DMS53 treated with DMSO at 0.1 percent for 48 hours (cell line): ENCODE measurements at regions not wholly inside any gene's neighbourhood (a gene's known extent, or its start where the extent isn't known, plus 50 kb on each side); places are given as distances from the start of the nearest gene placed in this dataset.

ENCODE experiments used
- DNase-seq: peaks from one replicate; lab custom pipeline; 2025; ENCODE audit not compliant: unreplicated experiment; lab: John Stamatoyannopoulos, UW

DNA sequence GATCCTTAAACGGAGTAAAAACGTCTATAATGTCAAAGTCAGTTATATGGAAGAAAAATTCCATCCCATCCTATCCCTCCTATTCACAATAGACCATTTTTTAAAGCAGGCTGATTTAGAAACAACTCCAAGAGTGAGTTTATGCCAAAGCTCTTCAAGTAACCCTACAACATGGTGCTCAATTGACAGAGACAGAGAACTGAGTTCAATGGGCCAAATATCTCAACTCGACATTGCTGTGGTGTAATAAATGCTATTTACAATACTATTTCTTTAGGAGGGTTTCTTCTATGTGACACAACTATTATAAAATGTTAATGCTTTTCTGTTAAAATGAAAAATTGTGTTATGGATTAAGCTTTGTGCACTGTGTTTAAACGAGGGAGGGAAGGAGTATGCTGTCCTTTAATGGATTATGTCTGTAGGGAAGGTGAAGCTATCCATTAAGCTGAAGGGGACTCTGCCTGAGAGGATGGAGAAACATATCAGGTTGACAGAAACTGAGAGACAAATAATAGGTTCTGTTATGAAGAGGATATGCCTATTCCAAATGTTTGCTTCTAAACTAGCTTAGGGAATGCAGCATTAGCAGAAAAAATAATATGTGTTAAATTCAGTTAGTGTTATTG lies 362.5 kb upstream of the CHRM3 start:
- DNase-seq: no peak

DNA sequence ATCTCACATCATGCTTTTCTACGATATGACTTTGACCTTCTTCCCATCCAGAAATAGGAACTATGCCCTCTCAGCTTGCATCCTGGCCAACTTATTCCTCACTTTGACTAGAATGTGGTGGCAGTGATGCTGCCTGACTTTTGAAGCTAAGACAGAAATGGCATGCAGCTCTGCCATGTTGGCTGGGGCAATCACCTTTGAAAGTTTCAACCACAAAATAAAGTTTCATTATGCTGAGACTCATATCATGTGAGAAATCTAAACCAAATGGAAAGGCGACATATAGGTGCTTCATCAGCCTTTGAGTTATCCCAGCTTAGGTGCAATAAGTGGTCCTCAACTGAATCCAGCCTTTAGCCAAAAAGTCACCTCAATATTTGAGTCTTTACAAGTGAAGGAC lies 370.0 kb upstream of the CHRM3 start:
- DNase-seq: no peak

DNA sequence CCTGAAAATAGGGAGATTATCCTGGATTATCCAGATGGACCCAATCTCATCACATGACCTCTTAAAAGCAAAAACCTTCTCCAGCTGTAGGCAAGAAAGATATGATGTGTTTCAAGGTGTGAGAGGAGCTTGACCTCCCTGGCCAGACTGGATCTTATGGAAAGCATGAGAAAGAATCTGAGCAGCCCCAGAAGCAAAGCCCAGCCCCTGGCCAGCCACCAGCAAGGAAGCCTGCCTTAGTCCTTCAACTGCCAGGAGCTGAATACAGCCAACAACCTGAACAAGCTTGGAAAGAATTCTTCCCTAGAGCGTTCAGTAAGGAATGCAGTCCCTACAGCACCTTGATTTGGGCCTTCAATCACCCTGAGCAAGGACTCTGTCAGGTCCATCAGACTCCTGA lies 375.0 kb upstream of the CHRM3 start:
- DNase-seq: no peak

DNA sequence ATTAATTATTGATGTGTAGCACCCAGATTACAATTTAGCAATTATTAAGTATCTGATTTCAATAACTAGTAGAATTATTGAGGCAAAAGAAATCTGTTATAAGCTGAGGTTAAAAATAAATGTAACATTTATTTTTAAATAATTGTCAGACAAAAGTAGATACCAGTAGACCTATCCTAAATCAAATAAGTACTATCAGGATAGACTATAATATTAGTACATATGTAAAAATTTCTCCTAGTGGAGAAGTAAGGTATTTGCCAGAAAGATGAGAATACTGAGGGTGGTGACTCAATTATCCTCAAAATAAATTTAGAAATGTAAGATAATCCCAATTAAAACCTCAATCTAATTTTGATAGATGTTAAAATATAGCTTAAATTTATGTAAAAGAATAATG lies 377.8 kb upstream of the CHRM3 start:
- DNase-seq: no peak

DNA sequence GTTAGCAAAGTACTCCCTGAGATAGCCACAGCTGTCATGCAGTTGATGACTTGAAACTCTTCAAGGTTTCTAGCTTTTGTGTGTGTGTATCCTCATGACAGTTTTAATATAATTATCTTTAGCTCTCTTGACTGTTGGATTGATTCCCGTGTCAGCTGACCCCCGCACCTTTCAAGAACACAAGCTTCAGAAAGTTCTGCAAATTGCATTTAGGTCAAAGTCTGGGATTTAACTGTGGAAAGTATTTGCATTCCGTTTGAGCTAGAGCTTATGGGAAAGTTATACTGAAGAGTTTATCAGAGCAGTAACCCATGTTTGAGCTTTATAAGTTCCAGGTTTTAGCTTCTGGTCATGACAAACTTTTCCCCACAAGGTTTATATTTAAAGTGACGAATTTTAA lies 380.1 kb upstream of the CHRM3 start:
- DNase-seq: no peak

DNA sequence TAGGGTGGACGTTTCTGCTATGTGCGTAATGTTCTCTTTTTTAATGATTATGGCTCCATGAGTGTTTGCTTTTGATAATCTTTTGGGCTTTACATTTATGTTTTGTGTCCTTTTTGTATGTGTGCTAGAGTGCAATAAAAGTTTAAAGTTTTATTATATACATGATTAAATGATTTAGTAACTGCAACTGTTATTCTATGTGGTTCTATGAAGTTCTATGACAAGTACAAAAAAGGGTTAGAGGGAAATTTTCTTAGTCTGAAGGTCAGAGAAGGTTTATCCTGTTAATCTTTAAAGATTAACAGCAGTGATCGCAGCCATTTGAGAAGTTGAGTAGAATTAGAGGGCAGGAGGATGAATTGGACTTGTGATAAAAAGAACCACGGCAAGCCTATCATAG lies 386.4 kb upstream of the CHRM3 start:
- DNase-seq: no peak

DNA sequence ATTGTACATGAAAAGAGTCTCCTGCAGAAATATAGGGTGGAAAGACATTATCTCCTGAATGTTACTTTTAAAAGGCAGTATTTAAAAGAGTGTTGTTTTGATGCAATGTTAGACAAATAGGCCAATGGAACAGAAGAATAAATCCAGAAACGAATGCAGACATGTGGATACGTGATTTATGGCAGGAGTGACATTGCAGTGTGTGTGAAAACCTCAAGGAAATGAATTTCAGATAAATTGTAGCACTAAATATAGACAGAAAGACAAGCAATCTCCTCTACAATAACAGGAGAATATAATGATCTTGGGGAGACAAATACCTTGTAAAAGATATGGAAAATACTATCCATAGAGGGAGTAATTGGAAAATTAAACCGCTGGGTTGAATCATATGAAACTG lies 387.8 kb upstream of the CHRM3 start:
- no peak for DNase-seq

DNA sequence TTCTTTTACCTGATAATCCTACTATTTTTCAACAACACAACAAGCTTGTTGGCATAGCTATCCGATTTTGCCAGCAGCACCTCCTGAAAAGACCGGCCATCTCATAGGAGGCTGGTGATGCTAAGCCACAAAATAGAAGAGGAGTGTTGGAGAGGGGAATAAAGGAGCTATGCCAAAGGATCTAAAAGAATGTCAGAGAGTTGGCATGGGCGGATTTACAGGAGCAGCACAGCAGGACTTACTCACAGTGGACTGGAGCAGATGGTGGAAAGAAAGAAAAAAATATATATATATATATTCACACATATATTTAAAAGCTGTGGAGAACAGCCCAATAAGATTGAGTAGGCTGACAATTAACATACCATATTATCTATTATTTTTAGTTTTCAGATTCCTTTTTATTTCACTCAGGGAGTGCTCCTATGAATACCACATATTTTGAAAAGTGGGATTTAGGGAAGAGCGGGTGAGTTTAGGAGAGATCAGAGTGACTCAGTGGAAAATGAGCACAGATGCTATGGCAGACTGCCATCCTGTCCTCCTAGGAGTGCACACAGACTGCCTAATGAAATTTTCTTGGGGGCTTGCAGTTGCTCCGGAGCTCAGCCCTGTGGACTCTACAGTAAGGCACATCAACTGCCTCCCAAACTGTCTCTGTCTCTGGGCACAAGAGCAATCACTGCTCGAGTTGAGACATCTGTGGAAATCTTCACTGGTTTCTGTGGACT lies 394.4 kb upstream of the CHRM3 start:
- no peak for DNase-seq

DNA sequence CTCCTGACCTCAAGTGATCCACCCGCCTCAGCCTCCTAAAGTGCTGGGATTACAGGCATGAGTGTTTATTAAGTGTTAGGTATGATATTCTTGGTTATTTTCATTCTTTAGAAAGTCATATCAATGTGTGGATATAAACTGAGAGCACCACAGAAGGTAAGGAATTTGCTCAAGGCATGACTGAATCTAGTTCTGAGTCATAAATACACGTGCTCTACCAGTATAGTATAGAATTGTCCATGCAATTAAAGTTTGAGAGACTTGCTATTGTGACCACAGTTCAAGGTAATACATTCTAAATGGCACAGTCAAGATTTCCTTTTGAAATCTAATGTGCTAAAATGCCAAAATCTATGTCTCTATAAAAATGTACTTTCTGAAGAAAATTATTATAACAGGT lies 401.1 kb upstream of the CHRM3 start:
- DNase-seq: no peak

DNA sequence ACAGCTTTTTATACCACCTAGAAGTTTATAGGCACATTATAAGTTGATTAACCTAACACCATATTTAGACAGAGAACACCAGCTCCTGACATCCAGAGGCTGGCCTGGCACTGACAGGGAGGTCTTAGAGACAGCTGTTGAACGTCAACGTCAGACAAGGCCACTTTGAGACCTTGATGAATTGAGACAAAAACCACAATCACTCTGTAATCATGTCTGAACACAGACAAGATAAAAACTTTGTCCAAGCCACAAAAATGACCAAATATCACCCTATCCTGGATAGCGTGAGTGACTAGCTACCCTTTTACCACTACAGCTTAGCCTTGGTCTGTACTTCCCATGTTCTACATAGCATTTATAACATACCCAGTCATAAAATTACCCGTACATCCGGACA lies 403.6 kb upstream of the CHRM3 start:
- DNase-seq: no peak

DNA sequence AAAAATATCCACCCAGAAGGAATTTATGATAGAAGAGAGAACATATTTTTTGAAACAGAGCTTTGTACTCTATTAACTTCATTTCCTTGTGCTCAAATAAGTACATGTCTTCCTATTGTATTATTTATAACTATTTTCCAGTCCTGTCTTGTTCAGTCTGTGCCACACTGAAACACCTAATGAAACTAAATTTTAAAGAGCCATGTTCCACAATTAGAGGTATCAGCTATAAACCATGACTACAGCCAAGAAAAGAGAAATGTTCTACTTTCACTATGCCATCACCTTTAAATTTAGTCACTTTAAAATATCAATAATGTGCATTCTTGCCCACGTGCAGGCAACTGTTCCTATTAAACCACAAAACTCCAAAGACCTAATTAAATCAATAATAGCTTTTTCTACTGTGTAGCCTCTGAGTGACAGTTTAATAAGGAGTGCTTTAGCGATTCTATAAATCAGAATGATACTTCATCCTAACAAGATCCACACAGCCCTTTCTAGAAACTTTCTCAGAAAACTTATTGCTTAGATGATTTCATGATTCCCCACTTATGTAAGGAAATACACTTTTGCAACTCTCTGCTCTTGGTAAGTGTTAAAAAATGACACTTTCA lies 404.9 kb upstream of the CHRM3 start:
- DNase-seq: no peak

DNA sequence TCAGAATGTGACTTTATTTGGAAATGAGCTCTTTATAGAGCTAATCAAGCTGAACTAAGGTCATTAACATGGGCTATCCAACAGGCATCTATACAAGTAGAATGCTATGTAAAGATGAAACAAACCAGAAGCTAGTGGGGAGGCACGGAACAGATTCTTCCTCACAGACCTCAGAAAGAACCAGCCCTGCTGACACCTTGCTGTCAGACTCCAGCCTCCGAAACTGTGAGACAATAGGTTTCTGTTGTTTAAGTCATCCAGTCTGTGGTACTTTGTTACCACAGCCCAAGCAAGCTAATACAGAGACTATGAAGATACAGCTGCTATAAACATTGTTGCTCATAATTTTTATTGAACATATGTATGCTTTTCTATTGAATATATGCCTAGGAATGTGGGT lies 406.3 kb upstream of the CHRM3 start:
- no peak for DNase-seq

DNA sequence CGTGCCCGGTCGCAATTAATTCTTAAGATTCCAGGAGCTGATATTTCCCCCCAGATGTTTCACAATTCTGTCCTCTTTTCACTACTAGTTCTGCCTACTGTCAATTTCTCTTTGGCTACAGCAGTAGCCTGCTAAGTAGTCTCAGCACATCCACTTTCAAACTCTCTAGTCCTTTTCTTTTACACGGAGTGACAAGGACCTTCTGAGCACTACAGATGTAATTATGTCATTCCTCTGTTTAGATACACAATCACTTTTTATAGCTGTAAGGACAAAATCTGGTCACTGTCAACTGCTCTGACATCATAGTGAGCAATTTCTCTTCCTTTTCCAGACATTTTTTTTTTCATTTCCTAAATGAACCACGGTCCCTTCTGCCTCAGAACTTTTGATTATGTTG lies 421.7 kb upstream of the CHRM3 start:
- no peak for DNase-seq

DNA sequence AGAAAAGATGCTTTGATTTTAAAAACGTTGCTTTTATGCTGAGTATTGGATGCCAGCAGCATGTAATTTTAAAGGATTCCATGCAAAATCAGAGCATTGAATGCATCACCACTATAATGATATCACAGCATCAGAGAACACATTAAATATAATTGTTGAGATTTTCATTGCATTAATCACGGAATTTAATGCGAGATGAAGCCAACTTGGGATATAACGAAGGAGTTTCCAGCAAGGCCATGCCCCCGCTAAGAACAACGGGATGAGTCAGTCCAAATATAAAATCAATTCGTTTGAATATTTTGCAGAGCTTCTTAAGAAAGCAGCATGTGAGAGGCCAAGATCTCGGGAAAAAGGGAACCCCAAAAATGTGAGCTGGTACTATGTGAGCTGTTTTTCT lies 423.4 kb upstream of the CHRM3 start:
- no peak for DNase-seq

DNA sequence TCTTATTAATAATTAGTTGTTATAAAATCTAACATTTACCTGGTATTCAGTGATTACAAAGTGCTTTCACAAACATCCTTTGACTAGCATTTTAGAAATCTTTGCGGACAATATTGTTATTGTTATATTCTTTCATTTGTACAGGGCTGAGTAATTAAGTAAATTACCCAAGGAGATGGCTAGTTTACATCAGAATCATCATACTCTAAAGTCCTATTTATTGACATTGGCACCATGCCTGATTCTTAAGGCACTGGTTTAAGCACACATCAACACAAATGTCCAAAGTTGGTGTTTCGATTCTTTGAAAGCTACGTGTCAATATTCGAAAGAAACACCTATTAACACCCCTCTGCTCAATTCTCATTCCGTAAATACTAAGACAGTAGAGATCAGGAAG lies 424.6 kb upstream of the CHRM3 start:
- DNase-seq: no peak

DNA sequence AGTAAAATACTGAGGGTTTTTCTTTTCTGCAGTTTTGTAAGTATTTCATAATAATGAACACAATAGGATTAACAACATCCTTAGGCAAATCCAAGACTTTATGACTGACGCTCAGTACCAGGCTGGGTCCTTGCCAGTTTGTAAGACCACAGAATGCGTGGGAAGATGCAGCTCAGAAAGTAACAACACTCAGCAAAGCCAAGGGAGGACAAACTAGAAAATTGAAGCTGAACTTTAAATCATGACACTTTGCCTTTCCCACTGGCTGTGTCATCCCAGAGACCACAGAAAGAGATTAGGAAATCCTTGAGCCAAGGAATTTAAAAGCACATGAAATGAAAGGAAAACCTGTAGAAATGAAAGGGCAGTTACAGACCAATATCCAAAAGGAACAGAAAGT lies 426.3 kb upstream of the CHRM3 start:
- DNase-seq: no peak

DNA sequence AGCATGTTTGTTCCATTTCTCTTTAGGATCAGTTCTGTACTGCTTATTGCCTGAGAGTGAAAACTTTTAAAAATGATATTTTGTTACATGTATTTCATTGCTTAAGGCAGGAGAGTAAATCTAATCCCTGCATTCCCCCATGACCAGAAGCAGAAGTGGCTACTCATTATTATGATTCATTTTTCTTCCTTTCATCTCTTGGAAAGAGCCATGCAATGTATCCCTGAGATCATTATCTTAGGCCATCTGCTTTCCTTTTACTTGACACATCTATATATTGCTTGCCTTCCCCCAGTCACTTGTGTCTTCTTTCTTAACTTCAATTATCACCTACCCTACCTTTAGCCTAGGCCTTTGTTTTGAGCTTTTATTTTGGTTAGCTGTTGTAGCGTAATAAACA lies 430.4 kb upstream of the CHRM3 start:
- DNase-seq: no peak

DNA sequence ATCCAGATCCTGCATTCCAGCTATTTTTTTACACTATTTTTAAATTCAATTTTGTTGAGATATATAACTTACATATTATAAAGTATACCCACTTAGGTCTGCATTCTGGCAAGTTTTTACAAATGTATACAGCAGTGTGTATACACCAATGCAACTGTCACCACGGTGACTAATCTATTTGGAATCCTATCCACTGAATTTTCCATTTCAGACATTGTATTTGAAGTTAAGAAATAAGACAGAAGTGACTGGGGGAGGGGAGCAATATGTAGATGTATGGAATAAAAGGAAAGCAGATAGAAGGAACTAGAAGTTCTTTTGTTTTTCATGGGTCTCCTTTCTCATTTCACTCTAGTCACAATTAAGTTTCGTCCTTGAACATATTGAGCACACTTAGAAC lies 431.5 kb upstream of the CHRM3 start:
- no peak for DNase-seq

DNA sequence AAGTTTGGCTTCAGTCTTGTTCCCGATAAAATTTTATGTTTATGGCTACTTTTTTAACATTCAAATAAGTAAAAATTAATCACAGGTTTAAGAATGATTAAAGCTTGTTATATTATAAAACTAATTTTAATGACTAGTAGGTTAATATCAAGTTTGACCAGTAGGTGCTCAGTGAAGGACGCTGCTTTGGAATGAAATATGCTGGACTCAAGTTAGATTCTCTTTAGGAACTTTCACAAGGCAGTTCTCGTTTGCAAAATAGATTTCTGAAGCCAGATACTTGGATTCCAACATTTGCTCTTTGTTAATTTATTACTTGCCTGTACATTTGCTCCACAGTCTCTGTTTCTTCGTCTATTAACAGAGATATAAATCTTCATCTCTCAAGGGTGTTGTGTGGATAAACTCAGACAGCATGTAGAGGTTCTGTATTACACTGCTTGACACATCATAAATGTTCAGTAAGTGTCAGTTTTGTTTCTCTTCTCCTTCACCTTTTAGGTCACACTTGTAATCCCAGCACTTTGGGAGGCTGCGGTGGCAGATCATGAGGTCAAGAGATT lies 432.8 kb upstream of the CHRM3 start:
- DNase-seq: no peak

DNA sequence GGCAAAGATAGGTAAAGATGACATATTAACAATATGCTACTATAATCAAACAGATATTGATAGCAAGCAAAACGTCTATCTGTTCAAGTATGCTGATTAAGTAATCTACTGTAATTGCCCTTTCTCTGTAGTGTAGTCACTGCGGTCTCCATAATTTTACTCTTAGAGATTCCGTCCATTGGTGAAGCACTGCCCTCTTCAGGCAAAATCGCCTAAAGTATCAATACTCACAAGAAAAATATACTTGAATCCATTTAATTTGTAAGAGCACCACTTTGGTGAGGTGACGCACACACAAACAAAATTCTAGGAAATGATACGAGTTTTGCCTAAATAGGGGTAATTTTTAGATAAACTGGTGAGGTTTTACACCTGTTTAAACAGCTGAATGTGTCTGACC lies 434.6 kb upstream of the CHRM3 start:
- DNase-seq: peak; percentile 20

DNA sequence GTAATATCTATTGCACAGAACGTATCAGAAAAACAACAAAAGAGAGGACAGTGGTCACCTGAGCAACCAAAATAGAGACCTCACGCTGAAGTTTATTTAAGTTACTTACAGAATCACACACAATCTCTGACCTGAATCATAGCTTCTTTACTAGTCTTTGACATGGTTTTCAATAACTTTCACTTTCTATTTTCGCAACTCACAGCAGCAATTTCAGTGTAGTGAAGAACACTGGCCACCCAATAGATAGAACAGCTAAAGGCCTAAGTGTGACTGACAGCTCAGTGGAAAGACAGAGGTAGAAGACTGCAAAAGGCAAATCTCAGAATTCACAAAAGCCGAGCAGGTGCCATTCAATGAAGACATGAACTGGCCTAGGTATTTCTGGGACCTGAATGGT lies 435.6 kb upstream of the CHRM3 start:
- no peak for DNase-seq

DNA sequence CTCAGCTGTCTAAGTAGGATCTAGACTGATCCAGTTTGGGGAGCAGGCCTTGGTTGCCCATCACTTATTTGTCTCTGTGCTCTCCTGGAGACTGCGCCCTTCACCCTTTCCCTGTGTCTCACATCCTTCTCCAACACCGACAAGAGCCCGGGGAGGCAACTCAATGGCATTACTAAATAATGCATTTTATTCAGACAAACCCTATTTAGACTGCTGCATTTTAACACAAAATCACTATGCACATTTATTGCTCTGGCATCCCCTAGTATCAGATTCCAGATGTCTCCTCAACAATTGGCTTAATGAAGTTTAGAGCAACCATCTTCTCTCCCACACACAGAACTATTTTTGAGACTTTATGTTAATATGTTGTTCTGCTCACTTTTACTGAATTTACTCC lies 436.4 kb upstream of the CHRM3 start:
- DNase-seq: no peak
